ENCODE measurements at regions not wholly inside any gene's neighbourhood (a gene's known extent, or its start where the extent isn't known, plus 50 kb on each side); places are given as distances from the start of the nearest gene placed in this dataset.
A peak's percentile ranks its signal among the peaks of the same experiment; 100 is the strongest.

DNA sequence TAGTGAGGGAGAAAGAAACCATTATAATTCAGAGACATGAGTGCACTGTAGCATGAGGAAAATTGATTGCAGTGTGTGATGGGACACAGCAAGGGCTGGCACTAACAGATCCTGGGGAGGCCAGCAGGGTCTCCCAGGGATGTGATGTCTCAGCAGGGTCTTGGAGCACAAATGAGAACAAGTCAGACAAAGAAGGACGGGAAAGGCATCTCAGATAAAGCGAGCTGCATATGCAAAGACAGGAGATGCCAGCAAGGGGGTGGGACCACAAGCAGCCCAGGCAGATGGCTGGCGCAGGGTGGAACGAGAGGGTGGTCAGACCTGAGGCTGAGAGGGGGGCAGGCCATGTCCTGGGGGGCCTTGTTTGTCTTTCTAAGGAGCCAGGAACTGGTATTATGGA lies 102.6 kb upstream of the DLX2 start:
- H3K9me3 ChIP-seq (replicated peaks in 1 of 2; ENCODE audit: control insufficient read depth in 1 of 2, insufficient read depth in 1 of 2, low read length in 2 of 2), result no peaks in the 10 kb centered on the region
- Mint-ChIP-seq H3K9me3 (peaks cover 0 to 4% (median 0%) of the 10 kb centered on the region in 7 donors), H3K27me3 (ENCODE audit: low read depth in 3 of 3) (peaks cover 0 to 4% (median 0%) of the 10 kb centered on the region in 3 donors), H3K4me1 (peaks cover 51% of the 10 kb centered on the region), H3K36me3 (no peaks in the 10 kb centered on the region), H3K4me3 (no peak overlapping the region), H3K27ac (no peak overlapping the region)
- H3K9ac ChIP-seq (ENCODE audit: insufficient read depth, low read length, poor library complexity, severe bottlenecking), result no peak overlapping the region
- no peaks in the 10 kb centered on the region for H3K36me3 ChIP-seq (replicated peaks in 1 of 2; ENCODE audit: control insufficient read depth in 1 of 2, insufficient read depth in 2 of 2, low read length in 2 of 2)
- H4K20me1 ChIP-seq (ENCODE audit: insufficient read depth, low read length), result no peaks in the 10 kb centered on the region
- intact Hi-C loops (cut with micrococcal nuclease), result no loop called here
- no peaks in the 10 kb centered on the region for H3K79me2 ChIP-seq (ENCODE audit: insufficient read depth, low read length)
- no peak overlapping the region for H3K4me2 ChIP-seq (replicated peaks; ENCODE audit: extremely low read depth, low read length, poor library complexity, severe bottlenecking)
- peaks cover 45 to 57% of the 10 kb centered on the region in 2 donors for H3K4me1 ChIP-seq (ENCODE audit: control insufficient read depth in 1 of 2, insufficient read depth in 2 of 2, low read length in 2 of 2)
- TF ChIP-seq, protein P1, sequence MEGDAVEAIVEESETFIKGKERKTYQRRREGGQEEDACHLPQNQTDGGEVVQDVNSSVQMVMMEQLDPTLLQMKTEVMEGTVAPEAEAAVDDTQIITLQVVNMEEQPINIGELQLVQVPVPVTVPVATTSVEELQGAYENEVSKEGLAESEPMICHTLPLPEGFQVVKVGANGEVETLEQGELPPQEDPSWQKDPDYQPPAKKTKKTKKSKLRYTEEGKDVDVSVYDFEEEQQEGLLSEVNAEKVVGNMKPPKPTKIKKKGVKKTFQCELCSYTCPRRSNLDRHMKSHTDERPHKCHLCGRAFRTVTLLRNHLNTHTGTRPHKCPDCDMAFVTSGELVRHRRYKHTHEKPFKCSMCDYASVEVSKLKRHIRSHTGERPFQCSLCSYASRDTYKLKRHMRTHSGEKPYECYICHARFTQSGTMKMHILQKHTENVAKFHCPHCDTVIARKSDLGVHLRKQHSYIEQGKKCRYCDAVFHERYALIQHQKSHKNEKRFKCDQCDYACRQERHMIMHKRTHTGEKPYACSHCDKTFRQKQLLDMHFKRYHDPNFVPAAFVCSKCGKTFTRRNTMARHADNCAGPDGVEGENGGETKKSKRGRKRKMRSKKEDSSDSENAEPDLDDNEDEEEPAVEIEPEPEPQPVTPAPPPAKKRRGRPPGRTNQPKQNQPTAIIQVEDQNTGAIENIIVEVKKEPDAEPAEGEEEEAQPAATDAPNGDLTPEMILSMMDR (IDR thresholded peaks at IDR 0.05), result no peak
- 70% methylated on average over 4 of the region's 4 CpGs for WGBS (ENCODE audit: insufficient coverage)
- no peak overlapping the region for H3K27ac ChIP-seq (ENCODE audit: low read depth in 1 of 2, low read length in 2 of 2)
- H3K27me3 ChIP-seq (ENCODE audit: control insufficient read depth in 2 of 2, insufficient read depth in 2 of 2, low read length in 2 of 2), result no peaks in the 10 kb centered on the region
- no peak overlapping the region for H3K4me3 ChIP-seq (replicated peaks in 1 of 3; ENCODE audit: low read depth in 2 of 3, low read length in 3 of 3)
- no peak overlapping the region for H2AFZ ChIP-seq (ENCODE audit: insufficient read depth, low read depth, low read length, poor library complexity, severe bottlenecking)
- no peak for DNase-seq

DNA sequence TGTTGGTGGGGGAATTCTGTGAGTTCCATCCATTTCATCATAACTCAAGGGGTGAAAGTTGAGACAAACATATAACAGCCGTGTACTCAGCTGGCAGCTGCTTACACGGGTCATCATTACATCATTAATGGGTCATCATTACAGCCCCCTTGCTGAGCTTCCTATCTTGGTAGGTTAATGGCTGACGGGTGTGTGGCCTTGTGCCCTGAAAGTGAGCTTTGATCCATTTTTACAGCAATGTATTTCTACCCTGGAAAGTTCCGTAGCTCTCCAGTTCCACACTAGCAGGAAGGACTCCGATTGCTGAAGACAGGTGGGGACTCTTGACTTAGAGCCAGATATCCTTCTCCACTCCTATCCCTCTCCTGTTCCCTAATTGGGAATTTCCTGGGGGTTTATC lies 105.2 kb upstream of the DLX2 start:
- Mint-ChIP-seq H3K4me1 (peaks cover 74% of the 10 kb centered on the region), H3K27ac (peak overlapping the region in 2 of 7 donors; percentile 54 to 81), H3K36me3 (no peaks in the 10 kb centered on the region), H3K27me3 (ENCODE audit: low read depth in 3 of 3) (peaks cover 0 to 4% (median 0%) of the 10 kb centered on the region in 3 donors), H3K4me3 (no peak overlapping the region), H3K9me3 (peaks cover 0 to 2% (median 0%) of the 10 kb centered on the region in 7 donors)
- no peaks in the 10 kb centered on the region for H3K36me3 ChIP-seq (replicated peaks in 1 of 2; ENCODE audit: control insufficient read depth in 1 of 2, insufficient read depth in 2 of 2, low read length in 2 of 2)
- no peak overlapping the region for H3K4me2 ChIP-seq (replicated peaks; ENCODE audit: extremely low read depth, low read length, poor library complexity, severe bottlenecking)
- H3K4me3 ChIP-seq (replicated peaks in 1 of 3; ENCODE audit: low read depth in 2 of 3, low read length in 3 of 3), result peak overlapping the region in 1 of 3 experiments; percentile 16
- peaks cover 55 to 73% of the 10 kb centered on the region in 2 donors for H3K4me1 ChIP-seq (ENCODE audit: control insufficient read depth in 1 of 2, insufficient read depth in 2 of 2, low read length in 2 of 2)
- TF ChIP-seq, protein P1 (IDR thresholded peaks at IDR 0.05), result no peak
- no peak overlapping the region for H2AFZ ChIP-seq (ENCODE audit: insufficient read depth, low read depth, low read length, poor library complexity, severe bottlenecking)
- H3K27ac ChIP-seq (ENCODE audit: low read depth in 1 of 2, low read length in 2 of 2), result peak overlapping the region in 1 of 2 donors; percentile 67
- no peaks in the 10 kb centered on the region for H4K20me1 ChIP-seq (ENCODE audit: insufficient read depth, low read length)
- H3K27me3 ChIP-seq (ENCODE audit: control insufficient read depth in 2 of 2, insufficient read depth in 2 of 2, low read length in 2 of 2), result no peaks in the 10 kb centered on the region
- peak in 1 of 3 donors; percentile 68 for DNase-seq
- no CpG with 5 or more reads among the region's 5 CpGs for WGBS (ENCODE audit: insufficient coverage)
- intact Hi-C loops (cut with micrococcal nuclease), result no loop called here
- H3K9ac ChIP-seq (ENCODE audit: insufficient read depth, low read length, poor library complexity, severe bottlenecking), result no peak overlapping the region
- H3K9me3 ChIP-seq (replicated peaks in 1 of 2; ENCODE audit: control insufficient read depth in 1 of 2, insufficient read depth in 1 of 2, low read length in 2 of 2), result no peaks in the 10 kb centered on the region
- H3K79me2 ChIP-seq (ENCODE audit: insufficient read depth, low read length), result no peaks in the 10 kb centered on the region
